ENCODE measurements at regions not wholly inside any gene's neighbourhood (a gene's known extent, or its start where the extent isn't known, plus 50 kb on each side); places are given as distances from the start of the nearest gene placed in this dataset.

DNA sequence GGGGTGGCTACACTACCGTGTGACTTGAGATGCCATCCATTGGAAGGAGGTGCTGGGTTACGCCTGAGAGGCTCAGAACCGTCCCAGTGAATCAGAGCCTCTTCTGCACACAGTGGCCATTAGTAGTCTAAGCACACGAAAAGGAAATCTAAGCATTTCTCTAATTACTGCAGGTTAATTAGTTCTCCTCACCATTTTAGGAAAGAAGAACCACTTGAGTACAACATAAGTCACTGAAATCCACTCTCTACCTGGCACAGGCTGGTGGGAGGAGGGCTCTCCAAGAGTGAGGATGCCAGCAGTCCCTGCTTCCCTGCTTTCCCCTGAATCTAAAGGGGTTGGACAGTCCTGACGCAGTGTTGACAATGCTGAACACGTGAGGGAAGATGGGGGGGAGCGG lies 606.3 kb downstream of the NPHP4 start:
- CTCF ChIA-PET: no interaction called here
- ATAC-seq (no peak), DNase-seq (ENCODE audit: low read depth, low spot score) (no peak), FAIRE-seq (no peak)
- Histone ChIP-seq H3K4me3 (no peak overlapping the region), H3K79me2 (ENCODE audit: control insufficient read depth, insufficient read depth, low read length) (no peaks in the 10 kb centered on the region), H2AFZ (ENCODE audit: control insufficient read depth, low read depth, low read length) (no peak overlapping the region), H3K27ac (ENCODE audit: control insufficient read depth, insufficient read depth) (no peak overlapping the region), H3K36me3 (ENCODE audit: control insufficient read depth in 2 of 2, insufficient read depth in 2 of 2, low read length in 1 of 2) (no peaks in the 10 kb centered on the region), H3K9ac (ENCODE audit: control insufficient read depth, insufficient read depth, low read length) (no peak overlapping the region), H4K20me1 (ENCODE audit: control insufficient read depth, insufficient read depth) (no peaks in the 10 kb centered on the region), H3K27me3 (replicated peaks in 1 of 2; ENCODE audit: control insufficient read depth in 2 of 2, insufficient read depth in 2 of 2, low read length in 1 of 2) (no peaks in the 10 kb centered on the region), H3K4me2 (ENCODE audit: control insufficient read depth, insufficient read depth) (no peak overlapping the region), H3K9me3 (replicated peaks; ENCODE audit: control insufficient read depth, insufficient read depth, low read length) (no peaks in the 10 kb centered on the region), H3K4me1 (ENCODE audit: control insufficient read depth, insufficient read depth, low read length) (no peaks in the 10 kb centered on the region)
- POLR2A ChIA-PET: no interaction called here
- WGBS (ENCODE audit: insufficient coverage, insufficient replicate concordance, low lambda C conversion rate, missing lambda C conversion rate): 29% methylated on average over 7 of the region's 7 CpGs
- in situ Hi-C loops (cut with MboI): no loop called here
- RAD21 ChIA-PET (ENCODE audit: unreplicated experiment): no interaction called here
- no TSS peak for BruUV-seq (replicated peaks)
- SMC1A ChIA-PET (ENCODE audit: uncharacterized antibody, unreplicated experiment): no interaction called here
- intact Hi-C loops (cut with micrococcal nuclease; ENCODE audit: unreplicated experiment): no loop called here
- TF ChIP-seq, protein P1, sequence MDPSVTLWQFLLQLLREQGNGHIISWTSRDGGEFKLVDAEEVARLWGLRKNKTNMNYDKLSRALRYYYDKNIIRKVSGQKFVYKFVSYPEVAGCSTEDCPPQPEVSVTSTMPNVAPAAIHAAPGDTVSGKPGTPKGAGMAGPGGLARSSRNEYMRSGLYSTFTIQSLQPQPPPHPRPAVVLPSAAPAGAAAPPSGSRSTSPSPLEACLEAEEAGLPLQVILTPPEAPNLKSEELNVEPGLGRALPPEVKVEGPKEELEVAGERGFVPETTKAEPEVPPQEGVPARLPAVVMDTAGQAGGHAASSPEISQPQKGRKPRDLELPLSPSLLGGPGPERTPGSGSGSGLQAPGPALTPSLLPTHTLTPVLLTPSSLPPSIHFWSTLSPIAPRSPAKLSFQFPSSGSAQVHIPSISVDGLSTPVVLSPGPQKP (IDR thresholded peaks at IDR 0.05; ENCODE audit: low read depth, low read length): no peak
- TF ChIP-seq BMI1 (IDR thresholded peaks at IDR 0.05; ENCODE audit: borderline replicate concordance) (no peak), RCOR1 (conservative IDR thresholded peaks at IDR 0.05; ENCODE audit: low read depth, low read length) (no peak)

DNA sequence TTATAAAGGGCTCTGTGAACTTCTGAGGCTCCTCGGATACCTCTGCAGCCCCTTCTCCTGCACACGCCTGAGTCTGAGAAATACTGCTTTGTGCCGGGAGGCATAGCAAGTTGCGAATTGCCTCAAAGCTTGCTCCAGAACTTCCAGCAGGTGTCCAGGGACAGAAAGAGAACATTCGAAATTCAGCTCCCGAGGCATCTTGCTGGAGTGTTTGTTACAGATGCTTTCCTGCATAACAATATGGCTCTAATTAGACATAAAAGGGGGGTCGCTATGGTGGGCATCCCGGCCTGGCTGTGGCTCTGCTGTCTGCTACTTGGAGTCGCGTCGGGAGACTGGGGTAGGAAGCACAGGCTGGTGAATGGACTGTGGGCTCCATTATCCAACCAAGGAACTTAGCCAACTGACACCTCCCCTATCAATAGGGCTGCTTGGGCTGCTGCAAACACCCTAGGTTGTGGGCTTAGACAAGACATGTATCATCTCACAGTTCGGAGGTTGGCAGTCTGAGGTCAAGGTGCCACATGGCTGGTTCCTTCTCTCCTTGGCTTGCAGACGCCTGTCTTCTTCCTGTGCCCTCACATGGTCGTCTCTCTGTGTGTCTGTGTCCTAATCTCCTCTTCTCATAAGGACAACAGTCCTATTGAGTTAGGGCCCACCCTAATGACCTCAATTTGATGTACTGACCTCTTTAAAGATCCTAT lies 607.0 kb downstream of the NPHP4 start:
- ATAC-seq (no peak), FAIRE-seq (no peak), DNase-seq (ENCODE audit: low read depth, low spot score) (no peak)
- Histone ChIP-seq H3K9me3 (replicated peaks; ENCODE audit: control insufficient read depth, insufficient read depth, low read length) (no peaks in the 10 kb centered on the region), H3K4me3 (no peak overlapping the region), H2AFZ (ENCODE audit: control insufficient read depth, low read depth, low read length) (no peak overlapping the region), H4K20me1 (ENCODE audit: control insufficient read depth, insufficient read depth) (no peaks in the 10 kb centered on the region), H3K9ac (ENCODE audit: control insufficient read depth, insufficient read depth, low read length) (no peak overlapping the region), H3K79me2 (ENCODE audit: control insufficient read depth, insufficient read depth, low read length) (no peaks in the 10 kb centered on the region), H3K27ac (ENCODE audit: control insufficient read depth, insufficient read depth) (no peak overlapping the region), H3K4me1 (ENCODE audit: control insufficient read depth, insufficient read depth, low read length) (no peaks in the 10 kb centered on the region), H3K4me2 (ENCODE audit: control insufficient read depth, insufficient read depth) (no peak overlapping the region), H3K36me3 (ENCODE audit: control insufficient read depth in 2 of 2, insufficient read depth in 2 of 2, low read length in 1 of 2) (no peaks in the 10 kb centered on the region), H3K27me3 (replicated peaks in 1 of 2; ENCODE audit: control insufficient read depth in 2 of 2, insufficient read depth in 2 of 2, low read length in 1 of 2) (no peaks in the 10 kb centered on the region)
- CTCF ChIA-PET: no interaction called here
- 27% methylated on average over 14 of the region's 14 CpGs for WGBS (ENCODE audit: insufficient coverage, insufficient replicate concordance, low lambda C conversion rate, missing lambda C conversion rate)
- TF ChIP-seq PAX5 (IDR thresholded peaks at IDR 0.05; ENCODE audit: borderline replicate concordance, low read depth, low read length): no peak
- TF ChIP-seq FOXM1 (IDR thresholded peaks at IDR 0.05; ENCODE audit: low read depth, low read length): no peak
- TF ChIP-seq ASH2L (IDR thresholded peaks at IDR 0.05; ENCODE audit: borderline replicate concordance, low read depth): no peak
- no peak for TF ChIP-seq GATAD2B (conservative IDR thresholded peaks at IDR 0.05; ENCODE audit: low read depth)
- no peak for TF ChIP-seq RAD51 (IDR thresholded peaks at IDR 0.05)
- TF ChIP-seq, protein P2, sequence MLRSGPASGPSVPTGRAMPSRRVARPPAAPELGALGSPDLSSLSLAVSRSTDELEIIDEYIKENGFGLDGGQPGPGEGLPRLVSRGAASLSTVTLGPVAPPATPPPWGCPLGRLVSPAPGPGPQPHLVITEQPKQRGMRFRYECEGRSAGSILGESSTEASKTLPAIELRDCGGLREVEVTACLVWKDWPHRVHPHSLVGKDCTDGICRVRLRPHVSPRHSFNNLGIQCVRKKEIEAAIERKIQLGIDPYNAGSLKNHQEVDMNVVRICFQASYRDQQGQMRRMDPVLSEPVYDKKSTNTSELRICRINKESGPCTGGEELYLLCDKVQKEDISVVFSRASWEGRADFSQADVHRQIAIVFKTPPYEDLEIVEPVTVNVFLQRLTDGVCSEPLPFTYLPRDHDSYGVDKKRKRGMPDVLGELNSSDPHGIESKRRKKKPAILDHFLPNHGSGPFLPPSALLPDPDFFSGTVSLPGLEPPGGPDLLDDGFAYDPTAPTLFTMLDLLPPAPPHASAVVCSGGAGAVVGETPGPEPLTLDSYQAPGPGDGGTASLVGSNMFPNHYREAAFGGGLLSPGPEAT (IDR thresholded peaks at IDR 0.05; ENCODE audit: low read depth): no peak
- TF ChIP-seq CREM (IDR thresholded peaks at IDR 0.05; ENCODE audit: low read depth): no peak
- SMC1A ChIA-PET (ENCODE audit: uncharacterized antibody, unreplicated experiment): no interaction called here
- RAD21 ChIA-PET (ENCODE audit: unreplicated experiment): no interaction called here
- no TSS peak for BruUV-seq (replicated peaks)
- in situ Hi-C loops (cut with MboI): no loop called here
- POLR2A ChIA-PET: no interaction called here
- intact Hi-C loops (cut with micrococcal nuclease; ENCODE audit: unreplicated experiment): no loop called here
